DND-41 (cell line): ENCODE measurements at regions not wholly inside any gene's neighbourhood (a gene's known extent, or its start where the extent isn't known, plus 50 kb on each side); places are given as distances from the start of the nearest gene placed in this dataset.
A peak's percentile ranks its signal among the peaks of the same experiment; 100 is the strongest.

ENCODE experiments used
- ATAC-seq: fragments of 200-7000 bp; cut with Tn5 transposase; 3 replicates; pipeline ENCODE4 v1.9.1; 2021; ENCODE audit warnings: low read depth; ENCODE audit not compliant: insufficient read depth
- DNase-seq: peaks from one replicate; pipeline ENCODE4 v3.0.0-alpha.2; 2020
- H2AFZ ChIP-seq: 2 replicates; pipeline ENCODE4 v1.6.0; 2012; ENCODE audit warnings: low read depth, low read length
- H3K27ac ChIP-seq: 2 replicates; pipeline ENCODE4 v1.5.1; 2012; ENCODE audit warnings: low read length, inconsistent platforms
- H3K27me3 ChIP-seq: fragments of 200-600 bp; sonication (generic); 2 replicates; pipeline ENCODE4 v1.6.0; 2012; ENCODE audit warnings: low read length, mild to moderate bottlenecking, inconsistent platforms; ENCODE audit not compliant: insufficient read depth, poor library complexity
- H3K36me3 ChIP-seq: 2 replicates; pipeline ENCODE4 v1.5.1; 2012; ENCODE audit warnings: low read length, inconsistent platforms; ENCODE audit not compliant: insufficient read depth
- H3K4me1 ChIP-seq: 2 replicates; pipeline ENCODE4 v1.5.1; 2012; ENCODE audit warnings: mild to moderate bottlenecking, low read length; ENCODE audit not compliant: insufficient read depth
- H3K4me2 ChIP-seq: 2 replicates; pipeline ENCODE4 v1.6.0; 2012; ENCODE audit warnings: mild to moderate bottlenecking, moderate library complexity, low read length, inconsistent platforms; ENCODE audit not compliant: insufficient read depth
- H3K4me3 ChIP-seq, 2 experiments: fragments of 200-600 bp in 1 of 2; shearing (Covaris generic) in 1 of 2; 2 replicates each; pipeline ENCODE4 v1.5.1; 2012 to 2016; ENCODE audit warnings: inconsistent platforms in 2 of 2, low read length in 2 of 2, mild to moderate bottlenecking in 2 of 2, low read depth in 1 of 2, moderate library complexity in 1 of 2
- H3K79me2 ChIP-seq: 2 replicates; pipeline ENCODE4 v1.6.0; 2012; ENCODE audit warnings: low read length, inconsistent platforms; ENCODE audit not compliant: insufficient read depth
- H3K9ac ChIP-seq: 2 replicates; pipeline ENCODE4 v1.6.0; 2012; ENCODE audit warnings: low read depth, mild to moderate bottlenecking, inconsistent platforms, low read length, moderate library complexity
- H3K9me3 ChIP-seq: 2 replicates; pipeline ENCODE4 v1.5.1; 2012; ENCODE audit warnings: low read length, moderate library complexity, mild to moderate bottlenecking, inconsistent platforms; ENCODE audit not compliant: insufficient read depth, severe bottlenecking
- H4K20me1 ChIP-seq: 2 replicates; pipeline ENCODE4 v1.6.0; 2012; ENCODE audit warnings: low read length; ENCODE audit not compliant: insufficient read depth
- EZH2 ChIP-seq: IDR thresholded peaks from 3 replicates; pipeline ENCODE4 v1.6.1; 2012; ENCODE audit warnings: borderline replicate concordance, low read depth, mild to moderate bottlenecking, moderate library complexity, low read length, inconsistent platforms; ENCODE audit not compliant: severe bottlenecking
- TF ChIP-seq, protein P1 (sequence below): IDR thresholded peaks from 2 replicates; pipeline ENCODE4 v1.5.1; 2012; ENCODE audit warnings: borderline replicate concordance, low read length, moderate library complexity, mild to moderate bottlenecking; ENCODE audit not compliant: poor library complexity, severe bottlenecking; ENCODE audit errors: extremely low read depth

GRCh38 chr5:102582696-102583095 is 83.9 kb upstream of the SLCO6A1 start:
- H3K27ac ChIP-seq: no peak overlapping the region
- H3K27me3 ChIP-seq: no peaks in the 10 kb centered on the region
- H3K79me2 ChIP-seq: no peaks in the 10 kb centered on the region
- no peaks in the 10 kb centered on the region for H3K4me1 ChIP-seq
- H4K20me1 ChIP-seq: no peaks in the 10 kb centered on the region
- no peak overlapping the region for H2AFZ ChIP-seq
- H3K36me3 ChIP-seq: no peaks in the 10 kb centered on the region
- TF ChIP-seq EZH2: no peak
- TF ChIP-seq, protein P1, sequence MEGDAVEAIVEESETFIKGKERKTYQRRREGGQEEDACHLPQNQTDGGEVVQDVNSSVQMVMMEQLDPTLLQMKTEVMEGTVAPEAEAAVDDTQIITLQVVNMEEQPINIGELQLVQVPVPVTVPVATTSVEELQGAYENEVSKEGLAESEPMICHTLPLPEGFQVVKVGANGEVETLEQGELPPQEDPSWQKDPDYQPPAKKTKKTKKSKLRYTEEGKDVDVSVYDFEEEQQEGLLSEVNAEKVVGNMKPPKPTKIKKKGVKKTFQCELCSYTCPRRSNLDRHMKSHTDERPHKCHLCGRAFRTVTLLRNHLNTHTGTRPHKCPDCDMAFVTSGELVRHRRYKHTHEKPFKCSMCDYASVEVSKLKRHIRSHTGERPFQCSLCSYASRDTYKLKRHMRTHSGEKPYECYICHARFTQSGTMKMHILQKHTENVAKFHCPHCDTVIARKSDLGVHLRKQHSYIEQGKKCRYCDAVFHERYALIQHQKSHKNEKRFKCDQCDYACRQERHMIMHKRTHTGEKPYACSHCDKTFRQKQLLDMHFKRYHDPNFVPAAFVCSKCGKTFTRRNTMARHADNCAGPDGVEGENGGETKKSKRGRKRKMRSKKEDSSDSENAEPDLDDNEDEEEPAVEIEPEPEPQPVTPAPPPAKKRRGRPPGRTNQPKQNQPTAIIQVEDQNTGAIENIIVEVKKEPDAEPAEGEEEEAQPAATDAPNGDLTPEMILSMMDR: no peak
- H3K4me3 ChIP-seq: no peak overlapping the region
- H3K9me3 ChIP-seq: no peaks in the 10 kb centered on the region
- DNase-seq (no peak), ATAC-seq (no peak)
- no peak overlapping the region for H3K4me2 ChIP-seq
- H3K9ac ChIP-seq: no peak overlapping the region

DNA sequence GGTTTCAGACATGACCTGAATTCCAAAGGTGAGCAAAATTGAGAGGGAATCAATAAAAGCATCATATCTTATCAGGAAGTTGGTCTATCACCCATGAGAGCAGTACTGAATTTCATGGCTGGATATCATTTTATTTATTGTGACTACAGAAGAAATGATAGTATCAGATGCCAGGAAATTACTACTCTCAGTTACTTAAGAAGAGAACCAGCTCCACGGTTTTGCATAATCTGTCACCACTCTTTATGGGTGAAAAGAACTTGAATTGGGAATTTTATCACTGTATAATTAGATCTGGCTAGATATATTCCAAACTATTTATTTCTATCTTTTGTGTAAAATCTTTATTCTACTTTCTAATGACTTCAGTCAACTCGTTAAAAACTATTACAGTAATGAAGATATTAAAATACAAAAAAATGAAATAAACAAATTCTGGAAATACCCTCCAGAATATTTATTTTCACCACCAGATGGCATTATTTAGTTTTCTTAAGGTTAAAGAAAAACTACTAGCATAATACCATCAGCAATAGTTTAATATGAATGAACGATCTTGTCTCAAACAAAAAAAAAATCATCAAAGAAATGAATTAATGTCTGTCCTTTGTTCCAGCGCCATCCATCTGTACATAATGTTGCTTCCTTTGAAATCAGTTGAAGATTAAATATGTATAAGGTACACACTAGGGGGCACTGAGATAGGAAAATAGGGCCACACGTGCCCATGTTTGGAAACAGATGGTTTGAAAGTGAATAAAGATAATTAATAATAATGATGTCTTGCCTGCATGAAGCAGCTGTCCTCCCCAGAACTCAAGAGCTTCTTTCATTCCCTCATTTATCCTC is 84.7 kb upstream of the SLCO6A1 start:
- no peaks in the 10 kb centered on the region for H3K9me3 ChIP-seq
- H3K4me1 ChIP-seq: no peaks in the 10 kb centered on the region
- no peak overlapping the region for H3K9ac ChIP-seq
- H2AFZ ChIP-seq: no peak overlapping the region
- H3K4me2 ChIP-seq: no peak overlapping the region
- H3K27ac ChIP-seq: no peak overlapping the region
- no peaks in the 10 kb centered on the region for H3K27me3 ChIP-seq
- DNase-seq: no peak
- H4K20me1 ChIP-seq: no peaks in the 10 kb centered on the region
- TF ChIP-seq, protein P1: peak; percentile 40
- no peak for TF ChIP-seq EZH2
- H3K36me3 ChIP-seq: no peaks in the 10 kb centered on the region
- H3K4me3 ChIP-seq: no peak overlapping the region
- no peak for ATAC-seq
- H3K79me2 ChIP-seq: no peaks in the 10 kb centered on the region

- no peak for ATAC-seq
- Histone ChIP-seq H3K36me3 (no peaks in the 10 kb centered on the region), H3K9me3 (no peaks in the 10 kb centered on the region), H3K4me2 (no peak overlapping the region), H3K4me1 (no peaks in the 10 kb centered on the region), H3K79me2 (no peaks in the 10 kb centered on the region), H2AFZ (no peak overlapping the region), H3K27me3 (no peaks in the 10 kb centered on the region), H3K27ac (no peak overlapping the region), H3K9ac (no peak overlapping the region), H4K20me1 (no peaks in the 10 kb centered on the region), H3K4me3 (no peak overlapping the region)
- no peak for TF ChIP-seq EZH2
- TF ChIP-seq, protein P1: no peak
- DNase-seq: no peak
These were observed 90.9 kb upstream of the SLCO6A1 start for GRCh38 chr5:102589661-102590060.
